ENCODE measurements at regions not wholly inside any gene's neighbourhood (a gene's known extent, or its start where the extent isn't known, plus 50 kb on each side); places are given as distances from the start of the nearest gene placed in this dataset.
A peak's percentile ranks its signal among the peaks of the same experiment; 100 is the strongest.

- DNase-seq (ENCODE audit: low read depth in 3 of 3) = no peak
These were observed 319.1 kb downstream of the BRD1 start for GRCh38 chr22:49508561-49508960.

GRCh38 chr22:49507607-49508292, 319.9 kb downstream of the BRD1 start:
- DNase-seq (ENCODE audit: low read depth in 3 of 3) = no peak

GRCh38 chr22:49506010-49506400, 321.7 kb downstream of the BRD1 start:
- no peak for DNase-seq (ENCODE audit: low read depth in 3 of 3)

- DNase-seq (ENCODE audit: low read depth in 3 of 3) = no peak
These were observed 322.2 kb downstream of the BRD1 start for GRCh38 chr22:49505337-49506009.

- no peak for DNase-seq (ENCODE audit: low read depth in 3 of 3)
These were observed 323.7 kb downstream of the BRD1 start for GRCh38 chr22:49503896-49504521.

GRCh38 chr22:49503321-49503720, 324.4 kb downstream of the BRD1 start:
- DNase-seq (ENCODE audit: low read depth in 3 of 3) = no peak

GRCh38 chr22:49502126-49502826, 325.4 kb downstream of the BRD1 start:
- DNase-seq (ENCODE audit: low read depth in 3 of 3) = peak in 1 of 3 experiments; percentile 8

GRCh38 chr22:49500942-49501395, 326.7 kb downstream of the BRD1 start:
- DNase-seq (ENCODE audit: low read depth in 3 of 3) = no peak

- DNase-seq (ENCODE audit: low read depth in 3 of 3) = no peak
These were observed 327.6 kb downstream of the BRD1 start for GRCh38 chr22:49500076-49500460.

GRCh38 chr22:49499433-49500075, 328.1 kb downstream of the BRD1 start:
- DNase-seq (ENCODE audit: low read depth in 3 of 3) = no peak

GRCh38 chr22:49497266-49497665, 330.4 kb downstream of the BRD1 start:
- DNase-seq (ENCODE audit: low read depth in 3 of 3) = no peak

GRCh38 chr22:49494555-49494954, 333.1 kb downstream of the BRD1 start:
- no peak for DNase-seq (ENCODE audit: low read depth in 3 of 3)

GRCh38 chr22:49492741-49493251, 334.9 kb downstream of the BRD1 start:
- DNase-seq (ENCODE audit: low read depth in 3 of 3) = no peak

GRCh38 chr22:49492308-49492707, 335.4 kb downstream of the BRD1 start:
- no peak for DNase-seq (ENCODE audit: low read depth in 3 of 3)

- no peak for DNase-seq (ENCODE audit: low read depth in 3 of 3)
These were observed 335.9 kb downstream of the BRD1 start for GRCh38 chr22:49491726-49492125.

- DNase-seq (ENCODE audit: low read depth in 3 of 3) = no peak
These were observed 336.4 kb downstream of the BRD1 start for GRCh38 chr22:49491221-49491635.

GRCh38 chr22:49490692-49491091, 337.0 kb downstream of the BRD1 start:
- no peak for DNase-seq (ENCODE audit: low read depth in 3 of 3)

- no peak for DNase-seq (ENCODE audit: low read depth in 3 of 3)
These were observed 337.9 kb downstream of the BRD1 start for GRCh38 chr22:49489821-49490220.

GRCh38 chr22:49488943-49489342, 338.7 kb downstream of the BRD1 start:
- DNase-seq (ENCODE audit: low read depth in 3 of 3) = no peak

GRCh38 chr22:49487950-49488349, 339.7 kb downstream of the BRD1 start:
- no peak for DNase-seq (ENCODE audit: low read depth in 3 of 3)

GRCh38 chr22:49486225-49486624, 341.4 kb downstream of the BRD1 start:
- DNase-seq (ENCODE audit: low read depth in 3 of 3) = no peak

- DNase-seq (ENCODE audit: low read depth in 3 of 3) = no peak
These were observed 343.7 kb downstream of the BRD1 start for GRCh38 chr22:49483946-49484345.
